ENCODE measurements at regions not wholly inside any gene's neighbourhood (a gene's known extent, or its start where the extent isn't known, plus 50 kb on each side); places are given as distances from the start of the nearest gene placed in this dataset.

DNA sequence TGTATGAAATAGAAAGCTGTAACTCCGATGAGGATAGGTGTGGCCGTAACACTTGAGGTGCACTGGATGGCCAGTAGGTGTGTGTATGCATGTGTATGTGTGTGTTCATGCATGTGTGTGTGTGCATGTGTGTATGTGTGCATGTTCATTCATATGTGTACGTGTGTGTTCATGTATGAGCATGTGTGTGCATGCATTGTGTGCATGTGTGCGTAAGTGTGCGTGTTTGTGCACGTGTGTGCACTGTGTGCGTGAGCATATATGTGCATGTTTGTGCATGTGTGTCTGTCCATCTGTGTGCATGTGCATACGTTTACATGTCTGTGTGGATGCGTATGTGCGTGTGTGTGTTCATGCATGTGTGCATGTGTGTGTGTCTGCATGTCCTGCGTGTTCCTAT lies 145.5 kb downstream of the C16orf95 start:
- DNase-seq (ENCODE audit: low spot score), result no peak

DNA sequence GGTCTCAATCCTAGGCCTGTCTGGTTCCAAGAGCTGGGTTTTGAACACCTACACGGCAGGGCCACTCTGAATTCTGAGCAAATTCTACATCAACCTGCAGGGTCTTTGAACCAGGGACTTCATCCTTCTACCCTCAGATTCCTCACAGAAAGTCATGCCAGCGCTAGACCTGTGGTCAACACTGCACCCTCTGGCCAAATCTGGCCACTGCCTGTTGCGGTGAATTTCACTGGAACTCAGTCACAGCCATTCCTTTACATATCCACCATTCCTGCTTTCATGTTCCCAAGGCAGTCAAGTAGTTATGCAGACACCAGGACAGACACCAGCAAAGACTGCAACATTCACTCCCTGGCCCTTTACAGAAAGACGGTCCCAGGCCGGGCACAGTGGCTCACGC lies 144.6 kb downstream of the C16orf95 start:
- no peak for DNase-seq (ENCODE audit: low spot score)

DNA sequence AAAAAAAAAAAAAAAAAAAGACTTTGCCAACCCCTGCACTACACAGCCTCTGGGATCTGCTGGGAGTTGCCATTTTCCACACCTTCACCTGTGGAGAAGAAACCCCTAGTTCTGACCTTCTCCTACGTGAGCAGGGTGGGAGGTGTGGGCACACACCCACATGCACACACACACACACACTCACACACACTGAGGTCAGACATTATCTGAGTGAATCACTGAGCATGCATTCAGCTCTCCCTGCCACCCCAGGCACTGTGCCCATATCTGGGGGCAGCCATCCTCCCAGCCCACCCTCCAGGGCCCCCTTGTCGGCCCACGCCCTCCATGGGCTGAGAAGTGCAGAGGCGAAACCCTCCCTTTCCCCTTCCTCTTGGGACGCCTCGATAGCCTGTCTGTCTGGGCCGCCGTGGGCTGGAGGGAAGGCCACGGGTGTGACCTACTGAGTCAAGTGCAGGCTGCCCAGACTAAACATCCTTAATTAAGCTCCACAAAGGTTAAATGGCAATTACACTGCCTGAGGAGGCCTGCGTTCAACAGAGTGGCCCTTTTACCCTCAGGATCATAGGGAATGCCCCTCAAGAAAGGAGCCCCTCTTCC lies 143.8 kb downstream of the C16orf95 start:
- DNase-seq (ENCODE audit: low spot score), result peak; percentile 16

DNA sequence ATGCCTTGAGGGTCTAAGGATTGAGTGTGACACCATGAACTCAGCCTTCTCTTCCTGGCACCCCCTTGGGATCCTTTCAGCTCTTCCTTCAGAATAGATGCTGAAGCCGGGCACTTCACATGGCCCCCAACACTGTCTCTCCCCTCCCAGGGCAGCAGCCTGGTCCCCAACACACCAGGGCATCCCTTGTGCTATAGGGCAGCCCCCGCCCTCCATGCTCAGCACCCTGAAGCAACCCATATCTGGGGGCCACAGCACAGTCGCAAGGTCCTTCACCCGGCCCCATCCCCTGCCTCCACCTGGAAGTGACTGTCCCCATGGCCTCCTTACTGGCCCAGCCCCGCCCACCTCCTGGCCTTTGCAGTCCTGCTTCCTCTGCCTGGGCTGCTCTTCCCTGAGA lies 143.1 kb downstream of the C16orf95 start:
- DNase-seq (ENCODE audit: low spot score), result no peak

DNA sequence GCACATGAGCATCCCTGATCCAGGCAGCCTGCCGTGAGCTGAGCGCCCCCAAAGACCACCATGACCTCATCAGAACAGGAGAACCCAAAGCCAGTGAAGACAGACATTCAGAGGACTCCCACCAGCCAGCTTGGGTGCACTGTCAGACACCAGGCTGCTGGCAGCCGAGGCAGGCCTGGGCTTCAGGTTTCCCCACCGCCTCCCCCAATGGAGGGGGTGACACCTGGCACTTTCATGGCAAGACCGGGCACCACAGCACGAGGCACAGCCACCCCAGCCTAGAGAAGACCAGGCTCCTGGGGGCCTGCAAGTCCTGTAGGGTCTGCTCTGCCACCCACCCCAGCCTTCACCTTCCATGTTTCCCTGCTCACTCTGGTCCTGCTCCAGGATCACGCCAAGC lies 140.5 kb downstream of the C16orf95 start:
- DNase-seq (ENCODE audit: low spot score), result no peak

DNA sequence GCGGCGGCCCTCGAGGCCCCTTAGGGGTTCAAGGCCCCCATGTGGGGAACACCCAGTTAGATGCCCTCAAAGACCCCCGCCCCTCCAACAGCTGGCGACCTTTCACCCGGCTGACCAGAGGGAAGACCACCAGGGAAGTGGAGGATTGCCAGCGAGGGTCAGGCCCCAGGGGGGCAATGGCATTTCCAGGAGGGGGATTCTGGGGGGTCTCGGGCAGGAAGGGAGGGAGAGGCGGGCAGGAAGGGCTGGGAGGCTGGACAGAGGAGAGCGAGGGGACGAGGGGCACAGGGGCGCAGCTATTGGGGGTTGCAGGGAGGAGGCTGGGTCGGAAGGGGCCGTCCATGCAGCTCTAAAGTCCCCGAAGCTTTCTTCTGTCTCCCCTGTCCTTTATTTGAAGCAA lies 139.5 kb downstream of the C16orf95 start:
- DNase-seq (ENCODE audit: low spot score), result no peak

DNA sequence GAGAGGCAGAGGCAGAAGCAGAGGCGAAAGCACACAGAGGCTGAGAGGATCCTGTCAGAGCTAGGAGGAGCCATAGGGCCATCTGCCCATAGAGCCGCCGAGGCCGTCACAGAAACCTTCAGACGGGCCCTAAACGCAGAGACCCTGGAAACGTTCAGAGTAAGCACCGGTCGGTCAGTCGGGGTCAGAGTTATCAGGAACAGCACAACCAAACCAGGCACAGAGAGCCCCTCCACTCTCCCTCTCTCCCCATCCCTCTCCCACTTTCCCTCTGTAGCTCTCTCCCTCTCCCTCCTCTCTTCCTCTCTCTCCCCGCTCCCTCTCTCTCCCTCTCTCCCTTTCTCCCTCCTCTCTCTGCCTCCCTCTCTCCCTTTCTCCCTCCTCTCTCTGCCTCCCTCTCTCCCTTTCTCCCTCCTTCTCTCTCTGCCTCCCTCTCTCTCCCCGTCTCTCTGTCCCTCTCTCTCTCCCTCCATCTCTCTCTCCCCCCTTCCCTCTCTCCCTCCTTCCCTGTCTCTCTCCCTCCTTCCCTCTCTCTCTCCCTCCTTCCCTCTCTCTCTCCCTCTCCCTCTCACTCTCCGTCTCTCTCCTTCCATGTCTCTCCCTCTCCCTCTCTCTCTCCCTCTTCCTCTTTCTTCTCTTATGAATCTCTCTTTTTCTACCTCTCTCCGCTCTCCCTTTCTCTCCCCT lies 138.9 kb downstream of the C16orf95 start:
- DNase-seq (ENCODE audit: low spot score), result peak; percentile 59

DNA sequence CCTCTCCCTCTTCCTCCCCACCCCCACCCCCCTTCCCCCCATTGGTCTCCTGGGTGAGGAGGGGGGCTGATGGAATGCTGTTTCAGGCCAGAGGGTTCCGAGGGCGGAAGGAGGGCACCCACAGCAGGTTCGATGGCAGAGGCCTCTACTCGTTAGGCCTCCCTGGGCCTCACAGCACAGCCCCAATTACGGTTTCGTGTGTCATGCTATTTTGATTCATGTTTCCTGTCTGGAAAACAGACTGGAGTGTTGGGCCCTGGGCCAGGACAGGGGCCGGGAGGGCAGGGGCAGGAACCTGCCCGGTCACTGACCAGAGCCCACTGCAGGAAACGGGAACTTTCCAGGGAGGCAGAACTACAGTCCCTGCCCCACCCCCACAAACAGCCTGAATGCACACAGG lies 138.2 kb downstream of the C16orf95 start:
- DNase-seq (ENCODE audit: low spot score), result peak; percentile 55

DNA sequence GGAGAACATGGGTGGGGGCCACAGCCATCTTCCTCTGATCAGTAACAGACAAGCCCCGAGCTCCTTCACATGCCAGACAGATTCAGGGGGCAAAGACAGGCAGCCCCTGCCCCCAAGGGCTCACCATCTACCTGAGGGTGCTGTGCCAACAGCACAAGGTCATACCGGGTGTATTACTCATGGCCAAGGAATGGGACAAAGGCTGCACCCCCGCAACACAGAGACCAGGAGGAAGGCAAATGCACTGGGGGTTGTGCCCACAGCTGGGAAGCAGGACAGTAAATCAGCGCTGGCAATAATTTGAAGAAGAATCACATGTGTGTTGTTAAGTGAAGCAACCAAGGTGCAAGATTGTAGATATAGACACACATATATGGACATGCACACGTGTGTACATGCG lies 137.1 kb downstream of the C16orf95 start:
- DNase-seq (ENCODE audit: low spot score), result no peak

DNA sequence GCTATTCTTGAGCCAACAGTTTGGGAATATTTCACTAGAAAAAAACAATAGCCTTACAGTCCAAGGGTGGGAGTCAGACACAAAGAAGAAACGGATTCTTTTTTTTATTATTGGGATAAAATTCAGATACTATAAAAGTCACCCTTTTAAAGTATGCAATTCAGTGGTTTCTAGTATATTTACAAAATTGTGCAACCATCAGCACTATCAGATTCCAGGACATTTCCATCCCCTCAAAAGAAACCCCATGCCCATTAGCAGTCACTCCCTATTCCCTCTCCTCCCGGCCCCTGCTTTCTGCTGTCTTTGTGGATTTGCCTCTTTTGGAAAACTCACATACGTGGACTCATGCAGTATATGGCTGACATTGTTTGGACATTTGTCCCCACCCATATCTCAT lies 134.4 kb downstream of the C16orf95 start:
- DNase-seq (ENCODE audit: low spot score), result no peak

DNA sequence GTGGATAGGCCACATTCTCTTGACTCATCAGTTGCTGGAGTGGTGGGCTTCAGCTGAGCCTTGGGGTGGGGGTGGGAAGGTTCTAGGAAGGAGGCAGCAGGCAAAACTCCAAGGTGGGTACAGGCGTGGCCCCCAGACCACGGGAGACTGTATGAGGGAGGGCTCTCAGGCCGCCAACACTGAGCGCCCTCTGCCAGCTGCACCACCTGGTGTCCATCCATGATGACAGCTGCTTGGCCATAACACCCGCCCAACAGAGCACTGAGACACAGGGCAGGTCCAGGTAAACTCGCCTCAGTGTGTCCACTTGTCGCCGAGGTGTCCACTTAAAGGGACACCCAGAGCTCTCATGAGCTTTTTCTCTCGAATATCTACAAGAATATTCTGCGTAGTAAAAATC lies 133.5 kb downstream of the C16orf95 start:
- no peak for DNase-seq (ENCODE audit: low spot score)

DNA sequence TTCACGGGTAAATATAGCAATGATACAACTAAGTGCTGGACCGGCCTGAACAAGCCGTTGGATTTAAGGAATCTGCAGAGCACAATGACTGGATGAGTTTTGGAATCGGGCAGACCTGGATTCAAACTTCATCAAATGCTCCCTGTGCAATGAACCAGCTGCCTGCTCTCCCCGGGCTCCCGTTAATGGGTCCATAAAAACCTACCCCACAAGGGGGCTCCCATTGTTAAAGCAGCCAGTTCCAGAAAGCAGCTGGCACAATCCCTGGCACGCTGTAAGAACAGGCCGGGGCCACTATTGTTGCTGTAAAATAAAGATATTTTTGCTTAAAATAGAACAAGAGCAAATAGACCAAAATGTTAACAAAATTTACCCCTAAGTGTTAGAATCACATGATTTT lies 131.9 kb downstream of the C16orf95 start:
- no peak for DNase-seq (ENCODE audit: low spot score)

DNA sequence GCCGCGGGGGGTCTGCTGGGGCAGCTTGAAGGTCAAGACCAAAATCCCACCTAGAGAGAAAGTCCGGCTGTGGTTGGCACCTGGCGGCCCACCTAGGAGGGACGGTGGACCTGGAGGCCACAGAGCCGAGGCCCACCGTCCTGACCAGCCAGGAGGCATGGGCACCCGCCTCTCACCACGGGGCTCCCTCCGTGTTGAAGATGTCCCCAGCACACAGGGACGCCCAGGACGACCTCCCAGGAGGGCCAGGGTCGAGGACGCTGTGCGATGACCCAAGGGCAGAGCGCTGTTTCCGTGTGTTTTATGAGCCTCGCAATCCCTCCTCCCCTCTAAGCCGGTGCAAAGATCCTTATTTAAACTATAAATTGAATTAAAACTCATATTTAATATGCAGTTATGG lies 131.2 kb downstream of the C16orf95 start:
- no peak for DNase-seq (ENCODE audit: low spot score)

DNA sequence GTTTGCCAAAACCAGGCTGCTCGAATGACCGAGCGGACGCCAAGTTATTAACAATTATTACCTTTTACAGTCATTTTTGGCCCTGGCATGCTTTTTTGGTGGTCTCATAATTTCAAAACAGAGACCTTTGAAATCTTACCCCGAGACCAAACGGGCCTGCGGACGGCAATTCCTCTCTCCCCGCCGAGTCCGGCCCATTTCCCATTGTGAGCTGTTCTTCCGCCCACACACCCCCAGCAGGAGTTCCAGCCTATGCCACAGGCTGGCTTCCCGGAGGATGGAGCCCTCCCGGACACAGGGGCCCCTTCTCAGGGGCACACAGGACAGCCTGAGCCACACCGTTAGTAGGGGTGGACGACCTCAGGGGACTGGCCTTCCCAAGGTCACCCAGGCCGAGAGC lies 130.7 kb downstream of the C16orf95 start:
- no peak for DNase-seq (ENCODE audit: low spot score)

DNA sequence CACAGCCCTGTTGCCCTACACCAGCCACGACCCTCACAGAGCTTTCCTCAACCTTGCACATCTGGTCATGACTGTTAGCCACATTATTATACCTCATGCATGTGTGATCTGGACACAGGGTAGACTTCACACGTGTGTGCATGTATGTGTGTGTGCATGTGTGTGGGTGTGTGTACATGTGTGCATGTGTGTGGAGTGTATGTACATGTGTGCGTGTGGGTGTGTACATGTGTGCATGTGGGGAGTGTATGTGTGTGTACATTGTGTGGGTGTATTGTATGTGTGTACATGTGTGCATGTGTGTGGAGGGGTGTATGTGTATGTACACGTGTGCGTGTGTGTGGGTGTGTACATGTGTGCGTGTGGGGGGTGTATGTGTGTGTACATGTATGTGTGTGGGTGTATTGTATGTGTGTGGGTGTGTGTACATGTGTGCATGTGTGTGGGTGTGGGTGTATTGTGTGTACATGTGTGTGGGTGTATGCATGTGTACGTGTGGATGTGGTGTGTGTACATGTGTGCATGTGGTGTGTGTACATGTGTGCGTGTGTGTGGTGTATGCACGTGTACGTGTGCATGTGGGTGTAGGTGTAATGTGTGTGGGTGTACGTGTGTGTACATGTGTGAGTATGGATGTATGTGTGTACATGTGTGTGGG lies 130.2 kb downstream of the C16orf95 start:
- DNase-seq (ENCODE audit: low spot score), result no peak

DNA sequence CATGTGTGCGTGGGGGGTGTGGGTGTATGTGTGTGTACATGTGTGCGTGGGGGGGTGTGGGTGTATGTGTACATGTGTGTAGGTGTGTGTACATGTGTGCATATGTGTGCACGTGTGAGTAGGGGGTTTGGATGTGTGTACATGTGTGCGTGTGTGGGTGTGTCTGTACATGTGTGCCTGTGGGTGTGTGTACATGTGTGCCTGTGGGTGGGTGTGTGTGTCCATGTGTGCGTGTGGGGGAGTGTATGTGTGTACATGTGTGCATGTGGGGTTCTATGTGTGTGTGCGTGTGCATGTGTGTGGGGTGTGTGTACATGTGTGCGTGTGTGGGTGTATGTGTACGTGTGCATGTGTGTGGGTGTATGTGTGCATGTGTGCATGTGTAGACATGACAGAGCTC lies 129.1 kb downstream of the C16orf95 start:
- no peak for DNase-seq (ENCODE audit: low spot score)

DNA sequence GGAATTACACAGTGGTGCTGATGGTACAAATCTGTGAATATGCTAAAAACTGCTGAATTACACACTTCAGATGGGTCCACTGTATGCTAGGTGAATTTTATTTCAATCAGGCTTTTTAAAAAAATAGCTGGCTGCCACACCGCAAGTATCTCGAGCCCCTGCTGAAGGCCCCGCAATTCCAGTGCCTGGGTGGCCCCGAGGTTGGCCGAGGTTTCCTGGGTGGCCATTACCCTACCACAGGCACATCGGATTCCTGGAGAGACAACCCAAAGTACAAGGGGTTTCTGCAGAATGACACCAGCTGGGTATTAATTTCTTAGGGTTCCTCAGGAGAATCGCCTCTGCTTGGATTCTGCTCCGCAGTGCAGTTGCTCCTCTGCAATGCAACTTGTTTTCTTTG lies 127.8 kb downstream of the C16orf95 start:
- DNase-seq (ENCODE audit: low spot score), result no peak

DNA sequence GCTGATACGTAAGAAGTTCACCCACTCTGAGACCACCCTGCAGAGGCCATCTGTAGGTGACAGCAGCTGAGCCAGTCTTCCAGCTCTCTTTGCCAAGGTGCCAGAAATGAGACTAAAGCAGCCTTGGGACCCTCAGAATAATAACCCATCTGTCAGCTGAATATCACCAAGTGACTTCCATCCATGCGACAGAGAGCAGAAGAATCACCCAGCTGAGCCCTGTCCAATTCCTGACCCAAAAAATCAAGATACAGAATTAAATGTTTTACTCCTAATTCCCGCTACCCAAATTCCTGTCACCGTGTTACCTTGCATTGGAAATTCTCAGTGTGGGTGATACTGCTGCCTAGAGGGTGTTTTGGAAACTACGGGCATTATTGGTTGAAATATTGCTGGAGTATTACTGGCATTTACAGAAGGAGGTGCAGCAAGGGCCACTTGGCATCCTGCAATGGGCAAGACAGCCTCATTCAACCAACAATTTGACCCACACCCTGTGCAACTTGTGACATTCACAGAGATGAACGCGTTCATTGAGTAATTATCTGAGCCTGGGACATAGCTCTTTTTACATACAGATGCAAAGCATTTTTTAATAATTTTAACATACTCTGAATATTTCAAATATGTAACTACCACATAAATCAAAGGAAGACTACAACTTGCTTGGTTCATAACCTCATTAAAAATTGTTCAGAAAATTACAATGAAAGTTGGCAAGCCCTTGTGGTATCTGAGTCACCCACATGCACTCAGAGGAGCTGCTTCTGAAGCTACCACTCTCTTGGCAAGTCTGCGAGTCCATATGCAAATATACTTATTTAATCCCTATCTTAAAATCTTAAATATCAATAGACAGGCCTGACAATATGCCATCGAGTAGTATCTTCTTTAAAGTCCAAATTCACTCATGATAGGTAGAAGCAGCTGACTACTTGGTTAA lies 126.6 kb downstream of the C16orf95 start:
- no peak for DNase-seq (ENCODE audit: low spot score)

DNA sequence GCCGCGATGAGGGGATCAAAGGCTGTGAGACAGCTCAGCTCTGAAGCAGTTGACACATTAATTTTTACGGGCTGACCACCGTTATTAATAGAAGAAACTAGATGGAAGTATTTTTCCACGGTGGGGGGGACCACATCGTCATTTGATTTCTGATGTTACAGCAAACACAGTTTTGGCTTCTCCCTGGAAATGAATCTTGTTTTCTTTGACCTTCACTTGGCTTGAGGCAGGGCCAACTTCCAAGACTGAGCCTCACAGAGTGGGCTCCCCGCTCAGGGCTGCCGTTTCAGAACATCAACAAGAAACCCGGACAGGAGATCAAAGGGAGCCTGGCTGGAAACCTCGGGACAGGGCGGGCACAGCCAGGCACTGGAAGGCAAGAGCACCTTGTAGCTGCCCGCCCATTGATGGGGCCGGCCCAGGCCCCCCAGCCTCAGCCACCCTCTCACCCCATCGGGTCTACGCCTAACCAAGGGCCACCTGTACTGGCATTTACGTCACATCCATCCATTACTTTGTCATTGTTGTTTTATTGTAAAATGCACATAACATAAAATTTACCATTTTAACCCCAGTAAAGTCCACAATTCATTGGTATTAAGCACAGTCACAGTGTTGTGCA lies 124.6 kb downstream of the C16orf95 start:
- no peak for DNase-seq (ENCODE audit: low spot score)

DNA sequence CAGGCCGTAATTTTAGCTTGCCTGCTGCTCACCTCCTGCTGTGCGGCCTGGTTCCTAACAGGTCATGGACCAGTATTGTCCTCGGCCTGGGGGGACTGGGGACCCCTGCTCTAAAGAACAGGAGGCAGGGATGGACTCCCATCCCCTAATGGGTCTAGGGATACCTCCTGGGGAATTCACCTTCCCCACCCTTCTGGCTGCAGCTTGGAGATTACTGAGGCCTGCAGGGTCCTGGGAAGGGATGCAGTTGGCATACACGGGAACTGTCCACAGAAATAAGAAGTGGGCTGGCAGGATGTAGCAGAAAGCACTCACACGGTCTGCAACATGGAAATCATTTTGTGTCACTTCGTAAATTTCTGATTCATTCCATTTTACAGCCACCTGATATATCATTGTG lies 123.0 kb downstream of the C16orf95 start:
- DNase-seq (ENCODE audit: low spot score), result no peak

DNA sequence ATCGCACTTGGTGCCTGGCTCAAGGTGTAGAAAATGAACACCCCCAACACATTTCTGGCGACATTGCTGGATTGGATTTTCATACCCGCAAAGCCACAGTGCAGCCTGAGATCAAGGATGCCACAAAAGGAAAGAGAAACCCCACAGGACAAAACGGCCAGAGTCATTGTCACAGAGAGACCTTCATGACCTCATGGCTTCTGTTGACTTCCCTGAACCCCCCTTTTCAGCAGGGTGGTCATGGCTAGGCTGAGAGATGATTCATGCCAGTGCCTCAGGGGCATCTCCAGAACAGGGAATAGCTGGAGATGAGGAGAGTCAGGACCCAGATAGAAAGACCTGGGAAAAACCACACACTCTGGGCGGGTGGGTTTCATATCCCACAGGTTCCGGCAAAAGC lies 122.0 kb downstream of the C16orf95 start:
- no peak for DNase-seq (ENCODE audit: low spot score)

DNA sequence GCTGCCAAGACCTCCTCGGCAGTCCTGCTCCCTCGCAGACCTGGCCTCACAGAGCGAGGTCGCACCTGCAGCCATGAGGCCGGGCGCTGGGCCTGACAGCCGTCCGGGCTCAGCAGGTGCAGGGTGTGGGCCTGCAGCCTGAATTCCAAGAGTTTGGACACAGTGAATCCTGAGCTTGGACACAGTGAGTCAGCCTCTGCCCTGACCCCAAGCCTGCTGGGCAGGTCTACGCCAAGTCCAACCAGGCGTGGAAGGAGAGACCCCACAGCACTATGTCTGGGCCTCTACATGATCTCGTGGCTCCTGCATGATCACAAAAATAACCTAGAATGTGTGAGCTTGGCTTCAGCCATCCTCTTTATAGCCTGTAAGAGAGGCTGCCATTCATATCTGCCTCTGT lies 121.0 kb downstream of the C16orf95 start:
- no peak for DNase-seq (ENCODE audit: low spot score)
